Peyer's patch (tissue), 4 donors: ENCODE measurements at regions not wholly inside any gene's neighbourhood (a gene's known extent, or its start where the extent isn't known, plus 50 kb on each side); places are given as distances from the start of the nearest gene placed in this dataset.

Experiments used
- POLR2A ChIP-seq, 2 donors: fragments of 450-650 bp; IDR thresholded peaks; one replicate each; pipeline ENCODE4 v1.5.1; 2017; ENCODE audit warnings: antibody characterized with exemption in 2 of 2, mild to moderate bottlenecking in 2 of 2, moderate library complexity in 2 of 2
- TF ChIP-seq, protein P1 (sequence below), 6 experiments: fragments of 450-650 bp in 4 of 6; fragments of 200-600 bp in 2 of 6; sonication (generic) in 1 of 6; IDR thresholded peaks; one replicate each; pipeline ENCODE4 v1.5.1; 2017 to 2019; ENCODE audit warnings: antibody characterized with exemption in 6 of 6, mild to moderate bottlenecking in 3 of 6, moderate library complexity in 1 of 6

DNA sequence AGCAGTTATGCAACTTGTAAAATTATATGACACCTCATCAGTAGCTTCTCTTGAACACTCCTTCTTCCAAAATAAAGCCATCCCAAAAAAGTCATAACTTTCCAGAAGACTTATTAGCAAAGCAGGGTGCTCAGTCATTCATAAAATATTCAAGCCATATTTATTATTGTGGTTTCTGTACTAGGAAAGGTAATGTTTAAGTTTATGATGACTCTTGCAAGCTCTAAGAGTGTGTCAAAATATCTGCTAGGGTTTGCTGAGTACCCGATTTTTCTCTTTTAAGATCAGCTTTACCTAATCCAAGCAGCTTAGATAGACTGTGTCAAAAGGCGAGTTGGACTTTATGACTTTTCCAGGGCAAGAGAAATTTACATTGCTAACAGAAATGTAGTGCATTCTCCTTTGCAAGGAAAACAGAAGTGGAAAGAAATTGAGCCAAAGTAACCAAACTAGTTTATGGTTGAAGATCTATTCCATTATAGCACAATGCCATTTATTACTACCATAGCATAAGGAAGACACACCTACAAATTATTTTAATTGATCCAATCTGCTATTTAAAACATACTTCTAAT lies 98.0 kb upstream of the SOX6 start:
- no peak for TF ChIP-seq POLR2A (IDR thresholded peaks at IDR 0.05)
- TF ChIP-seq, protein P1, sequence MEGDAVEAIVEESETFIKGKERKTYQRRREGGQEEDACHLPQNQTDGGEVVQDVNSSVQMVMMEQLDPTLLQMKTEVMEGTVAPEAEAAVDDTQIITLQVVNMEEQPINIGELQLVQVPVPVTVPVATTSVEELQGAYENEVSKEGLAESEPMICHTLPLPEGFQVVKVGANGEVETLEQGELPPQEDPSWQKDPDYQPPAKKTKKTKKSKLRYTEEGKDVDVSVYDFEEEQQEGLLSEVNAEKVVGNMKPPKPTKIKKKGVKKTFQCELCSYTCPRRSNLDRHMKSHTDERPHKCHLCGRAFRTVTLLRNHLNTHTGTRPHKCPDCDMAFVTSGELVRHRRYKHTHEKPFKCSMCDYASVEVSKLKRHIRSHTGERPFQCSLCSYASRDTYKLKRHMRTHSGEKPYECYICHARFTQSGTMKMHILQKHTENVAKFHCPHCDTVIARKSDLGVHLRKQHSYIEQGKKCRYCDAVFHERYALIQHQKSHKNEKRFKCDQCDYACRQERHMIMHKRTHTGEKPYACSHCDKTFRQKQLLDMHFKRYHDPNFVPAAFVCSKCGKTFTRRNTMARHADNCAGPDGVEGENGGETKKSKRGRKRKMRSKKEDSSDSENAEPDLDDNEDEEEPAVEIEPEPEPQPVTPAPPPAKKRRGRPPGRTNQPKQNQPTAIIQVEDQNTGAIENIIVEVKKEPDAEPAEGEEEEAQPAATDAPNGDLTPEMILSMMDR (IDR thresholded peaks at IDR 0.05), result no peak
